ENCODE measurements at regions not wholly inside any gene's neighbourhood (a gene's known extent, or its start where the extent isn't known, plus 50 kb on each side); places are given as distances from the start of the nearest gene placed in this dataset.

- DNase-seq (ENCODE audit: low read depth), result no peak
These were observed 558.7 kb upstream of the VSTM2A start for GRCh38 chr7:53983480-53983879.

DNA sequence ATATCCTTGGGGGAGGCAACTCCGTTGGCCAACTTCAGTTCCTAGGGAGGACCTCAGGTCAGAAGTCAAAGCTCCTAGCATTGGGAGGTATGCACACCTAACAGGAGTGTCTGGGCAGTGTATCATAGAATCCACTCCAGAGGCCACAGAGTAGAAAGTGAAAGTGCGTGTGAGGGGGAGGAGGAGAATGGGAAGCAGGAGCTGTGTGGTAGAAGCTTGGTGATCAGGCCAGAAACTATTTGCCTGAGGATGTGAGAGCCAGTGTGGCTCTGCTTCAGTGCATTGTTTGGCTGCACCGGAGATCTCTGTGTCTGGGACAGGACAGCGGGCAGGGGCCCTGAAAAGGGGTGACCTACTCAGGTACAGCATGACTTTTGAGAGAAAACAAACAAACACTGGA, 557.4 kb upstream of the VSTM2A start:
- DNase-seq (ENCODE audit: low read depth), result no peak

DNA sequence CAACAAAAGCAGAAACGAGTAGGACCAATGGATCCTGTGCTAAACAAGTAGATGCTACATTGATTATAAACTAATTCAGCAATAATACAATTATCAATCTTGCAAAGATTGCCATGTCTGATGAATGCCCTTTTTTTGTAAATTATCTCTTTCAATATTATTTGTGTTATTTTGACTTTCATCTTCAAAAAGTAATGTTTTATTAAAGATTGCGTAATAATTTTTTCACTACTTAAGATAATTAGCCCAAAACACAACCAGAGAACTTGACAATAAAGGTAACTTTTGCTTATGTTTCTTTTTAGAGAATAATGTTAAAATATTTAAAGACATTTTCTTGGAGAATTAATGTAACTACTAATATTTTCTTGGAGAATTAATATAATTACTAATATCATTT, 553.8 kb upstream of the VSTM2A start:
- no peak for DNase-seq (ENCODE audit: low read depth)

DNA sequence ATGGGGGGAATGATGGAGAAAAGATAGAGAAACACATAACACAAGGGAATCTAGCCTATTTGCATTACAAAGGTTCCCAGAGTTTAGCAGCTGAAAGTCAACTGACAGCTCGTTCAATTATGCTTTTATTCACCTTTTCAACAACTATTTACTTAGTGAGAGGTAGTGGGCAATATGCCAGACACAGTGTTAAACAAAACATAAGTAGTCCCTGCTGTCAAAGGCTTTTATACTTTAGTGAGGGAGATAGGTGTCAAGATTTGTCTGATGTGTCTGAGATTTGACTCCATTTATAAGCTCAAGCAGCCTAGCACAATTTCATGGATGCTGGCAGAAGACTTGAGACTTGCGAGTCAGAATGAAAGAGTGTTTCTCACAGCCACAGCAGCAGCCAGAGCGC, 549.0 kb upstream of the VSTM2A start:
- no peak for DNase-seq (ENCODE audit: low read depth)

- no peak for DNase-seq (ENCODE audit: low read depth)
These were observed 545.3 kb upstream of the VSTM2A start for GRCh38 chr7:53996876-53997275.

- no peak for DNase-seq (ENCODE audit: low read depth)
These were observed 527.4 kb upstream of the VSTM2A start for GRCh38 chr7:54014765-54015164.

DNA sequence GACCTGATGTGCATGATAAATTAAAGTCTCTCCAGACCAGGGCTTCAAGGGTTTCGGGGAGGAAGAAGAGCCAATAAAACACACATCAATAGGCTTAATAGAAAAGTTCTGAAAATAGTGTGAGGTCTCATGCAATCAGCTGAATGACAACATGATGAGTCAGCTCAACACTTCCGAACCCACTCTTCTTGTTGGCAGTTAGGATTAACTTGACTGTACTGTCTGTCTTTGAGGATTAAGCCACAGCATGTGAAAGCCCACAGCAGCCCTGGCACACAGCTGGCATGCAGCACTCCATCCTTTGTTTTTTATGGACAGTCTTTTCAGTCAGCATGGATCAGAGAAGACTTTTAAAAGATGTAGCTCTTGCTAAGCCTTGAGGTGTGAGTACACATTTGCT, 526.9 kb upstream of the VSTM2A start:
- DNase-seq (ENCODE audit: low read depth), result no peak

DNA sequence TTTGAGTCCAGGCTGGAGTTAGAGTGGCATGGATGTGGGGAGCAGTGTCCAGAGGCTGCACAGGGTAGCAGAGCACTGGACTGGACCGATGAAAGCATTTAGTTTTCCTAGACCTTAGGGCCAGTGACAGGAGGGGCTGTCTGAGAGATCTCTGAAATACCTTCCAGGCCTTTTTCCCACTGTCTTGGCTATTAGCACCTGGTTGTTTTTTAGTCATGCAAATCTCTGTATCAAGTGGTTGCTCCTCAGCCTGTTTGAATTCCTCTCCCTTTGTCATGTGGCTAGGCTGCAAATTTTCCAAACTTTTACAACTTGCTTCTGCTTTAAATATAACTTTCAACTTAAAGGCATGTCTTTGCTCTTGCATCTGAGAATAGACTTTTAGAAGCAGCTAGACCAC, 504.3 kb upstream of the VSTM2A start:
- no peak for DNase-seq (ENCODE audit: low read depth)

DNA sequence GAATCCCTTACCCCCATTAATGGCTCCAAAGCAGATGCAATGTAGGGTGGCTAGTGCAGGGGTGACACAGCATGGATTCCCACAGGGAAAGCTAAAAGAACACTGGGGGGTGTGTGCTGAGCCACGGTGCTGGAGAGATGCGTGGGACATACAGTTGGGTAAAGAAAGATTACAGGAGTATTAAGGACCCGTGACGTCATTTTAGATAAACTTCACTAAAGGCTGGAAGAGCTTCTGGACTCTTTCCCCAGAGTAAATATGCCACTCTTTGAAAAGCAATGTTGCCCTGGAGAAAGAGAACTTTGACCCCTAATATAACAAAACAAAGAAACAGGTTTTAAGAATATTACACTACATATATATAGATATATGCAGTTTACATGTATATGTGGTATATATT, 481.5 kb upstream of the VSTM2A start:
- no peak for DNase-seq (ENCODE audit: low read depth)

DNA sequence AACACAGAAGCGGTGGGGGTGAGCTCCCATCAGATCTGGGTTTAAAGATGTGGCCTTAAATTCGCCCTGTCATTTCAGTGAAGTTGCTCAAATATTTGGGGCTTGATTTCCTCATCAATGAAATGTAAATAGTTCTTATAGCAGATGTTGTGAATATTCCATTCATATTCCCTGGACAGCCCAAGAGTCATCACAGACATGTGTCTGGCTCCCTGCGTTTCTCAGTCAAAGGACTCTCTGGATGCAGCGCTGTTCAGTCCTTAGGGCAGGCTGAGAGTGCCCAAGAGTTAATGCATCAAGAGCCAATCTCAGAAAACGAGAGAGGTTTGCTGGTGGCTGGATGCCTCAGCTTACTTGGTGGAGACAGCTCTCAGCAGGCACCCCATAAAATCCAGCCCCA, 475.5 kb upstream of the VSTM2A start:
- DNase-seq (ENCODE audit: low read depth), result no peak

- no peak for DNase-seq (ENCODE audit: low read depth)
These were observed 472.3 kb upstream of the VSTM2A start for GRCh38 chr7:54069843-54070242.

GRCh38 chr7:54072710-54073109, 469.5 kb upstream of the VSTM2A start:
- no peak for DNase-seq (ENCODE audit: low read depth)

DNA sequence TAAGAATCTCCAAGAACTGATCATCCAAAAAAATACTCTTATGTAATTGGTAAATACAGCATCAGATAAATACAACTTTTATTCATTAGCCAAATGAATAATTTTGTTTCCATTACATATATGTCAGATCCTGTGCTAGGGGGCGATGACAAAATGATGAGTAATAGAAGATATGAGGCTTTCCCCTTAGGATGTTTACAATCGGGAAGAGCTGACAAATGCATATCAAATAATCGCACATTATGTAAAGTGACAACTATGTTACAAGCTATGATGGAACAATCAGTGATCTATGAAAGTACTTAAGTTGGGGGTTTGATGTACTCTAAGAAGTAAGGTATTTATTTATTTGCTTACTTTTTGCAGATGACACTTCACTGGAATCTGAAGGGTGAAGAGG, 465.6 kb upstream of the VSTM2A start:
- DNase-seq (ENCODE audit: low read depth), result no peak

- DNase-seq (ENCODE audit: low read depth), result no peak
These were observed 461.6 kb upstream of the VSTM2A start for GRCh38 chr7:54080525-54080924.

DNA sequence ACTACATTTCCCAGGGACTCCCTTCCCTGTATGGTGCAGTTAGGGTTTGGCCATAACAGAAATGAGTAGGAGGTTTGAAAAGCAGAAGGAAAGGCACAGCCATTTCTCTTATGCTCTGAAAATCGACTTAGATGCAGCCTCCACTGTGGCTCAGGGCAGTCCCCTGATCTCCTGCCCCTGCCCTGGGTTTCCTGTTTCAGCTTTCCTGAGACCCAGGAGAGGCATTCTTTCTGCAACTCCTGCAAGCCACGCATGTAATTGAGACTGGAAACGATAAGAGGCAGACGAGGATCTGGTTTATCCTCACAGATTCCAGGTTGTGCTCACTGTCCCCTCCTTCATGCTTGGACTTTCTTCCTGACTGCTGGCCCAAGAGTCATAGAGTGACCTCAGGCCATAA, 461.2 kb upstream of the VSTM2A start:
- DNase-seq (ENCODE audit: low read depth), result no peak

DNA sequence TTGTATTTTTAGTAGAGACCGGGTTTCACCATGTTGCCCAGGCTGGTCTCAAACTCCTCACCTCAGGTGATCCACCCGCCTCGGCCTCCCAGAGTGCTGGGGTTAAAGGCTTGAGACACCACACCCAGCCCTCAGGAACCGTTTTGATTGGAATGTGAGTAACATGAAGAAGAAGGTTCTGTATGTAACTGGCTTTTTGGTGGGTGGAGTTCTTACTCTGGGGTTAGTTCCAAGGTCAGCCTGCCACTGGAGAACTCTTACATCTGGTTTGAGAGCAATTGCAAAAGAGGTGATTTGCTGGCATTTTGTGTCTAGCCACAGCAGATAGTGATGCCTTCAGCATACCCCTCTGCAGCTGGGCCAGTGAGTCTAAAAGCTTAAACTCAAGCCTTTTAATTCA, 457.8 kb upstream of the VSTM2A start:
- DNase-seq (ENCODE audit: low read depth), result no peak

DNA sequence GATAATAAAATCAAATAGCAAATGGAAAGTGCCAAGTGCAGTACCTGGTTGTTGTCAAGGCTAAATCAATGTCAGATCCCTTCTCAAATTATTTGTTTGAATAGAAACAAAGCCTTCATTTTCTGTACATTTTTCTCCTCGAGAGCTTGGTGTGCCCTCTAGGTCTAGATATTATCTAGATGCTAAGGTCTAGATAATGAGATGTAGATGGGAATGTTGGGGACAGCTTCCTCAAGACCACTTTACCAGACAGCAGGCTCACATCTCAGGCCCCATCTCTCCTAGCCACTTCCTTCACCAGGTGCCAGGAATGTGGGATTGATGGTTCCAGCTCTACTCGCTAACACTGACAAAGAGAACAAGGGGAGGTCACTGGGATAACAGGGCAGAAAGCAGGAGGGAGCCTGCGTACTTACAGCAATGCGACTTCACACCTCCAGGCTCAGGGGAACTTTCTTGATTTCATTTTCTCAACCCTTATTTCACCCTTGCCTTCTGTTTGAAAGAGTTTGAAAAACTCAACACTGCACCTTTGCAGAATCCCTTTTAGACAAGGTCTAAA, 451.4 kb upstream of the VSTM2A start:
- DNase-seq (ENCODE audit: low read depth), result no peak

GRCh38 chr7:54091322-54091721, 450.9 kb upstream of the VSTM2A start:
- no peak for DNase-seq (ENCODE audit: low read depth)

DNA sequence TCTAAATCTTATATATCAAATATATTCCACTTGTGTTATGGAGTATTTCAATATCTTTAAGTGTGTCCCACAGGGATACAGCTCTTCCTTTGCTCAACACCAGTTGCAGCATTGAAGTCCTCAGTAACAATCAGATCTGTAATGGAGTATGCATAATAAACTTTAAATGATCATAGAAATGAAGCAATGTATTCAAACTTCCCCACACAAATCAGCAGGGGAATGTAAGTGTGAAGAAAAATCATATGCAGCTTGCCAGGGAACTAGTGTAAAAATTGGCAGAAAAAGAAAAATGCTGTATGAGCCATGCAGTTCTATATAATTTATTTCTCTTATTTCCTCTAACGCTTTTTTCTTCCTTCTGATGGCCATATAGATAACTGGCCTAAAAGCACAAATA, 444.3 kb upstream of the VSTM2A start:
- no peak for DNase-seq (ENCODE audit: low read depth)

DNA sequence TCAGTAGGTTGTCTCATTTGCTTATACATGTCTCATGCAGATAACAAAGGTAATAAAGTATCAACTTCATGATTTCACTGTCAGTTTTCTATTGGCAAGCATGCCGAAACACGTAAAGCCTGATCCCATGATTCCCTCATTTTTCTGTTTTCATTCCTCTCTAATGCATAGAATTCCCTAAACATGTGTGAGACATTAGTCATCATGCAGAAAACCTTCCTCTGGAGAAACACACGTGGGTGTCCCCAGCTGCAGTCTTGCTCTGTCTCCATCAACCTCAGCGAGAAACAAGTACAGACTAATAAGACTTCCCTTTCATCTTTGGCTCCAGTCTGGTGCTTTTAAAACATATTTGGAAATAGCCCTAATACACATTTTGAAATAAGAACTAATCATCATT, 432.7 kb upstream of the VSTM2A start:
- no peak for DNase-seq (ENCODE audit: low read depth)

DNA sequence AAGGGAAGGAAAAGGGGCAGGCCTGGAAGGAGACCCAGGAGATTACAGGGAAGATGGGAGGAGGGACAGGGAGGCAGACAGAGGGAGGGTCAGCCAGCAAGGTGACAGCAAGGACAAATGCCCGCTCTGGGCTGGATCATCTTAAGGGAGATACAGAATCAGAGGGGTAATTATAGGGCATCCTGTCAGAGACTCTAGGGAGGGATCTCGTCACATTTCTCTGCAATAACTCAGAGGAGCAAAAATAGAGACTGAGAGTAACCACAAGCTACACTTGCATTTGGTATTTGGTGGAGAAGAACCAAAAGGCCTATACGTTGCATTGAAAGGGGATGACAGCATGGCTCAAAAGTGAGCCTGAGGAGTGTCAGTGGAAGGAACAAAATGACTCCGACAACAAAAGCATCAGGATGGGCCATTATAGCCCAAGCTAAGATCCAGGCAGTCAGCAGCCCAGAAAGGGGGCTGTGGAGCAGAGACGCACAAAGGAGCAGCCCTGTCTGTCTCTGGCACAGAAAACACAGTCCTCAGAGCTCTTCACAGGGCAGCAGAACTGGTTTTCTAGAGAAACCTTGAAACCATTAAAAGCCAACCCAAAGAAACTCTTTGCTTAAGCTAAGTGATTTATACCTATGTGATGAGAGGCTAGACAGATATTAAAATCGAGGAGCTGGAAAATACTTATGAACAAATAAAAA, 430.2 kb upstream of the VSTM2A start:
- no peak for DNase-seq (ENCODE audit: low read depth)

DNA sequence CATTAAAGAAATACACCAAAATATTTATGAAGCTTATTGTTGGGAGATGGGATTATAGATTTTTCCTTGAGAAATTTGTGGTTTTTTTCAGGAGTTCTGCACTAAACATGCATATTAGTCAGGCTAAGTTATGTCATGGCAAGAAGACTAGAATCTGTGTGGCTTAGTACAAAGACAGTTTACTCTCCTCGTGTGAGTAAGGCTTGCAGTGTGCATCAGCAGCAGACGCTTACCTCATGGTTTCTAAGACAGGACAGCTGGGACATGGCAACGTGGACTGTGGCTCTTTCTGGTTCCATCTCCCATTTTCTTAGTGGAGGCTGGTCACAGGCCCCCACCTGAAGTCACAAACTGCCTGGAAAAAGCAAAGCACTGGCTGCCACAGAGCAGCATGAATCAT, 429.6 kb upstream of the VSTM2A start:
- DNase-seq (ENCODE audit: low read depth), result no peak

DNA sequence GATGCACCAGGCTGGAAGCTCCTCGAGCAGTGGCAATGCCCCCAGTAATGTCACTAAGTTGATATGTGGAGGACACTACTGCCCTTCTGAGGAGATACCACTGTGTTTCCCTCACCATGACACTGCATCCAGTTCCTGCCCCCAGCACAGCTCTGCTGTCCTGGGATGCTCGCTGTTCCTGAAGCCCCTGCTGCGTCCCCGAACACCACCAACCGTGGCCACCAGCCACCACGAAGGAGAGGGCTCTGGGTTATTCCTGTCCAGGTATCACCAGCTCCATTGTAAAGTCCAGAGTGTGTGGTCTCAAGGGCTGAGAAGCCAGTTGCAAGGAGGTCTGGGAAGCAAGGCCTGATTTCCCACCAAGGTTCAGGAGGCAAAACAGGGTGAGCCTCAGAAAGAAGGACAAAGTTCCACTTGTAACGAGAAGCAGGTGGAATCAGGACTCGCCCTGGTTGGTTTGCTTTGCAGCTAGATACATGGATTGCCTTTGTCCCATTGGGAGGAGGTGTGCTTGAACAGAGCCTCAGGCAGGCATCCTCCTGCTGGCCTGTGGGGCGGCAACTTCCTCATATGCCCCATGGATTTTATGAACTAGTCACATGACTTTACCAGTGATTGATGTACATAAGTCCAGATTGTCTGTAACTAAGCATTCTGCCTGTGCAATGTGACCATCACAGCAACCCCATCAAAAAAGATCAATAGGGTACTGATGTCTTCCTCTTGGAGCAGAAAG, 427.0 kb upstream of the VSTM2A start:
- no peak for DNase-seq (ENCODE audit: low read depth)

DNA sequence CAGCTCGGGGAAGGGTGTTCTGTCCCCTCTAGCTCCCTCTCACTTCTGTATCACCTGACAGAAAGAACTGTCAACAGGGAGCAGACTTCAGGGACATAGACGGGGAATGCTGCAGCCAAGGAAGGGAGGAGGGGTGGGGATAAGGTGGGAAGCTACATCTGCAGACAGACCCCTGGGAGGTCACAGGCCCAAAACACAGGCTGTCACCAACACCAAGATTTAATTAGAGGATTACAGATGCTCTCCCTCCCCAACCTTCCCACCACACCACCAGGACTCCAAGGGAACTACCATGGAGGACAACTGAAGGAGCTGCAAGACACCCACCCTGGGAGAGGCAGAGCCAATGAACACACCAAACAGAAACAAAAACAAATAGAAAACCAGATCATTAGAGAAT, 425.2 kb upstream of the VSTM2A start:
- no peak for DNase-seq (ENCODE audit: low read depth)
